Heart left ventricle (tissue), 13 donors: ENCODE measurements at regions not wholly inside any gene's neighbourhood (a gene's known extent, or its start where the extent isn't known, plus 50 kb on each side); places are given as distances from the start of the nearest gene placed in this dataset.

ENCODE experiments used
- POLR2A ChIP-seq, 2 donors: fragments of 450-650 bp; IDR thresholded peaks; one replicate each; pipeline ENCODE4 v1.6.1; 2017; ENCODE audit warnings: antibody characterized with exemption in 2 of 2, mild to moderate bottlenecking in 2 of 2, moderate library complexity in 2 of 2
- TF ChIP-seq, protein P1 (sequence below), 12 donors: fragments of 200-600 bp; sonication (generic) in 4 of 12; IDR thresholded peaks; one replicate each; pipeline versions ENCODE4 v1.5.0 to v1.8.0; 2018 to 2022; ENCODE audit warnings: antibody characterized with exemption in 12 of 12, mild to moderate bottlenecking in 5 of 12
- donor health status: ischemic (EF 13 %, LVEDD 7.1; RV severe dilation, severe dysfunction).
- donor health status: DM: no; HTN: yes; CAD: no.
- donor health status: DM: no; HTN: no; CAD: no.
- donor health status: ischemic (EF 25% LVEDD 6.9; RV normal size, moderate dysfunction).
- donor health status: ischemic (EF 25% LVEDD 5.7; RV mildly dilated, moderate dysfunction).
- donor health status: ischemic (EF 35%, LVEDD 5.7; RV mildly dilated, moderate dysfunction).
- donor health status: nonischemic (EF 11% LVEDD 7.7; RV severe dilation, severe dysfunction).
- donor health status: DM: yes; HTN: yes; CAD: no.
- donor health status: PGD.
- donor health status: ischemic (EF 29% LVEDD 5.4; RV normal size, mild dysfunction).
- donor health status: nonischemic (EF 23%, LVEDD 6.1; RV moderate dilation, normal function).

DNA sequence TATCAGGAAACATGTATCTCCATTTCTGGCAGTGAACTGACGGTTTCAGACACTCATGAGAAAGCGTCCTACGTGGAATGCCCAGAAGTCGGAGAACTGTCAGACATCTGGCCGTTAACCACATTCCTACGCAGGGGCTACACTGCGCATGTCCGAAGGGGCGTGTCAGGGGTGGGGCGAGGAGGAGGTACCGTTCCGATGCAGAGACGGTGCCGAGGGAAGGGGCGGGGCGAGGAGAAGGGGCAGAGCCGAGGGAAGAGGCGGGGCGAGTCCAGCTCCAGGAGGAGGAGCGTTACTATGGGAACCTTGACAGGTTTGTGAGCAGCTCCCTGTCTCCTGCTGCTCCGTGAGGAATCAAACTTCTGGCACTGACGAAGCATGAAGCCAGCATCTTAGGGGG, 366.9 kb upstream of the NUPR2 start:
- TF ChIP-seq POLR2A (IDR thresholded peaks at IDR 0.05) = no peak
- TF ChIP-seq, protein P1, sequence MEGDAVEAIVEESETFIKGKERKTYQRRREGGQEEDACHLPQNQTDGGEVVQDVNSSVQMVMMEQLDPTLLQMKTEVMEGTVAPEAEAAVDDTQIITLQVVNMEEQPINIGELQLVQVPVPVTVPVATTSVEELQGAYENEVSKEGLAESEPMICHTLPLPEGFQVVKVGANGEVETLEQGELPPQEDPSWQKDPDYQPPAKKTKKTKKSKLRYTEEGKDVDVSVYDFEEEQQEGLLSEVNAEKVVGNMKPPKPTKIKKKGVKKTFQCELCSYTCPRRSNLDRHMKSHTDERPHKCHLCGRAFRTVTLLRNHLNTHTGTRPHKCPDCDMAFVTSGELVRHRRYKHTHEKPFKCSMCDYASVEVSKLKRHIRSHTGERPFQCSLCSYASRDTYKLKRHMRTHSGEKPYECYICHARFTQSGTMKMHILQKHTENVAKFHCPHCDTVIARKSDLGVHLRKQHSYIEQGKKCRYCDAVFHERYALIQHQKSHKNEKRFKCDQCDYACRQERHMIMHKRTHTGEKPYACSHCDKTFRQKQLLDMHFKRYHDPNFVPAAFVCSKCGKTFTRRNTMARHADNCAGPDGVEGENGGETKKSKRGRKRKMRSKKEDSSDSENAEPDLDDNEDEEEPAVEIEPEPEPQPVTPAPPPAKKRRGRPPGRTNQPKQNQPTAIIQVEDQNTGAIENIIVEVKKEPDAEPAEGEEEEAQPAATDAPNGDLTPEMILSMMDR (IDR thresholded peaks at IDR 0.05) = no peak
